ENCODE measurements at regions not wholly inside any gene's neighbourhood (a gene's known extent, or its start where the extent isn't known, plus 50 kb on each side); places are given as distances from the start of the nearest gene placed in this dataset.

- Histone ChIP-seq H3K27me3 (ENCODE audit: control insufficient read depth in 2 of 2, insufficient read depth in 2 of 2, low read length in 2 of 2) (no peaks in the 10 kb centered on the region), H3K4me1 (replicated peaks in 1 of 2; ENCODE audit: control insufficient read depth in 2 of 2, insufficient read depth in 2 of 2, low read length in 2 of 2) (no peaks in the 10 kb centered on the region), H4K20me1 (replicated peaks; ENCODE audit: control insufficient read depth, insufficient read depth, low read length) (no peaks in the 10 kb centered on the region), H3K9me3 (replicated peaks; ENCODE audit: control insufficient read depth, insufficient read depth, low read depth, low read length) (no peaks in the 10 kb centered on the region; the same call in 1 of the 2 replicates), H3K36me3 (ENCODE audit: control insufficient read depth, insufficient read depth, low read length) (no peaks in the 10 kb centered on the region), H2AFZ (ENCODE audit: low read depth, low read length) (no peak overlapping the region), H3K27ac (ENCODE audit: extremely low read depth, low read depth, low read length) (no peak overlapping the region), H3K79me2 (ENCODE audit: control insufficient read depth, insufficient read depth, low read length) (no peaks in the 10 kb centered on the region), H3K9me1 (ENCODE audit: control insufficient read depth, insufficient read depth, low read length) (no peaks in the 10 kb centered on the region), H3K4me2 (ENCODE audit: insufficient read depth, low read length) (no peak overlapping the region), H3K9ac (ENCODE audit: insufficient read depth in 1 of 2, low read depth in 2 of 2, low read length in 2 of 2) (no peak overlapping the region), H3K4me3 (no peak overlapping the region)
- intact Hi-C loops (cut with micrococcal nuclease), result no loop called here
- in situ Hi-C loops (cut with MboI), result no loop called here
- ChIA-PET POLR2A (no interaction called here), CTCF (ENCODE audit: low intra/inter-chr PET ratio) (no interaction called here)
- FAIRE-seq, result no peak
- no TSS peak for BruUV-seq (replicated peaks)
- no peak for ATAC-seq
- TF ChIP-seq, protein P1, sequence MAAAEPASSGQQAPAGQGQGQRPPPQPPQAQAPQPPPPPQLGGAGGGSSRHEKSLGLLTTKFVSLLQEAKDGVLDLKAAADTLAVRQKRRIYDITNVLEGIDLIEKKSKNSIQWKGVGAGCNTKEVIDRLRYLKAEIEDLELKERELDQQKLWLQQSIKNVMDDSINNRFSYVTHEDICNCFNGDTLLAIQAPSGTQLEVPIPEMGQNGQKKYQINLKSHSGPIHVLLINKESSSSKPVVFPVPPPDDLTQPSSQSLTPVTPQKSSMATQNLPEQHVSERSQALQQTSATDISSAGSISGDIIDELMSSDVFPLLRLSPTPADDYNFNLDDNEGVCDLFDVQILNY (CRISPR knock-in tag; IDR thresholded peaks at IDR 0.05), result no peak
- no peak for TF ChIP-seq NUFIP1 (IDR thresholded peaks at IDR 0.05; ENCODE audit: partially characterized antibody)
- no peak for DNase-seq (ENCODE audit: extremely low read depth in 1 of 4, low spot score in 3 of 4)
These were observed 332.5 kb downstream of the FRK start for GRCh38 chr6:115728171-115728570.

- intact Hi-C loops (cut with micrococcal nuclease), result no loop called here
- Histone ChIP-seq H3K4me1 (replicated peaks in 1 of 2; ENCODE audit: control insufficient read depth in 2 of 2, insufficient read depth in 2 of 2, low read length in 2 of 2) (no peaks in the 10 kb centered on the region), H4K20me1 (replicated peaks; ENCODE audit: control insufficient read depth, insufficient read depth, low read length) (no peaks in the 10 kb centered on the region), H3K36me3 (ENCODE audit: control insufficient read depth, insufficient read depth, low read length) (no peaks in the 10 kb centered on the region), H3K9me3 (replicated peaks; ENCODE audit: control insufficient read depth, insufficient read depth, low read depth, low read length) (no peaks in the 10 kb centered on the region), H3K9ac (ENCODE audit: insufficient read depth in 1 of 2, low read depth in 2 of 2, low read length in 2 of 2) (no peak overlapping the region), H3K9me1 (ENCODE audit: control insufficient read depth, insufficient read depth, low read length) (no peaks in the 10 kb centered on the region), H3K4me2 (ENCODE audit: insufficient read depth, low read length) (no peak overlapping the region), H3K27ac (ENCODE audit: extremely low read depth, low read depth, low read length) (no peak overlapping the region), H3K4me3 (no peak overlapping the region), H3K79me2 (ENCODE audit: control insufficient read depth, insufficient read depth, low read length) (no peaks in the 10 kb centered on the region), H3K27me3 (ENCODE audit: control insufficient read depth in 2 of 2, insufficient read depth in 2 of 2, low read length in 2 of 2) (no peaks in the 10 kb centered on the region), H2AFZ (ENCODE audit: low read depth, low read length) (no peak overlapping the region)
- CTCF ChIA-PET (ENCODE audit: low intra/inter-chr PET ratio), result no interaction called here
- FAIRE-seq (no peak), ATAC-seq (no peak), DNase-seq (ENCODE audit: extremely low read depth in 1 of 4, low spot score in 3 of 4) (no peak)
- BruUV-seq (replicated peaks), result no TSS peak
- TF ChIP-seq SREBF1 (IDR thresholded peaks at IDR 0.05; ENCODE audit: borderline replicate concordance, low read depth, low read length) (no peak), ZNF586 (CRISPR knock-in tag; conservative IDR thresholded peaks at IDR 0.05) (no peak), ZNF274 (IDR thresholded peaks at IDR 0.05; ENCODE audit: borderline replicate concordance, low read depth, low read length) (no peak), ZBTB12 (CRISPR knock-in tag; IDR thresholded peaks at IDR 0.05) (no peak), ZNF707 (CRISPR knock-in tag; conservative IDR thresholded peaks at IDR 0.05) (no peak), CREM (IDR thresholded peaks at IDR 0.05; ENCODE audit: low read depth) (no peak), ZNF280A (IDR thresholded peaks at IDR 0.05; ENCODE audit: low read depth, partially characterized antibody) (no peak), ZNF695 (CRISPR knock-in tag; IDR thresholded peaks at IDR 0.05) (no peak), SP2 (IDR thresholded peaks at IDR 0.05; ENCODE audit: extremely low read depth, low read depth, low read length, poor library complexity, severe bottlenecking) (no peak), KDM1A (IDR thresholded peaks at IDR 0.05) (no peak), POLR2G (IDR thresholded peaks at IDR 0.05; ENCODE audit: low read depth, low read length) (no peak)
- TF ChIP-seq, protein P2, sequence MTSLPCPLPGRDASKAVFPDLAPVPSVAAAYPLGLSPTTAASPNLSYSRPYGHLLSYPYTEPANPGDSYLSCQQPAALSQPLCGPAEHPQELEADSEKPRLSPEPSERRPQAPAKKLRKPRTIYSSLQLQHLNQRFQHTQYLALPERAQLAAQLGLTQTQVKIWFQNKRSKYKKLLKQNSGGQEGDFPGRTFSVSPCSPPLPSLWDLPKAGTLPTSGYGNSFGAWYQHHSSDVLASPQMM (CRISPR knock-in tag; IDR thresholded peaks at IDR 0.05), result no peak
- POLR2A ChIA-PET, result no interaction called here
- in situ Hi-C loops (cut with MboI), result no loop called here
- whole genome bisulfite sequencing (ENCODE audit: insufficient coverage, low coverage, missing lambda C conversion rate), result 0% methylated on average over 2 of the region's 2 CpGs
These were observed 339.1 kb downstream of the FRK start for GRCh38 chr6:115721564-115721963.

All from K562 (cell line).